ENCODE measurements at regions not wholly inside any gene's neighbourhood (a gene's known extent, or its start where the extent isn't known, plus 50 kb on each side); places are given as distances from the start of the nearest gene placed in this dataset.

GRCh38 chr10:8430321-8430720 lies 375.8 kb downstream of the GATA3 start:
- intact Hi-C loops (cut with micrococcal nuclease; ENCODE audit: unreplicated experiment): no loop called here
- no peaks in the 10 kb centered on the region for H3K36me3 Mint-ChIP-seq (ENCODE audit: insufficient read depth, unreplicated experiment)
- Histone ChIP-seq H3K27me3 (replicated peaks; ENCODE audit: control insufficient read depth, insufficient read depth, low read length) (no peaks in the 10 kb centered on the region), H3K4me3 (ENCODE audit: low read depth, low read length) (no peak overlapping the region), H3K9me3 (no peaks in the 10 kb centered on the region), H3K36me3 (ENCODE audit: control insufficient read depth, insufficient read depth, low read length) (no peaks in the 10 kb centered on the region), H3K4me1 (peaks cover 12% of the 10 kb centered on the region)
- H3K27ac Mint-ChIP-seq (ENCODE audit: unreplicated experiment): no peak overlapping the region
- H3K9me3 Mint-ChIP-seq (ENCODE audit: unreplicated experiment): no peaks in the 10 kb centered on the region
- ChIA-PET POLR2A (no interaction called here), CTCF (interaction anchor here (0.6 kb wide), 1 partner anchor 43 kb away, joined by 3 read pairs; no protein-coding TSS in a partner anchor)
- TF ChIP-seq CTCF (IDR thresholded peaks at IDR 0.05; ENCODE audit: insufficient read depth in 1 of 2, low read depth in 1 of 2, low read length in 1 of 2, severe bottlenecking in 1 of 2, unreplicated experiment in 1 of 2): no peak
- no peak for DNase-seq
- peaks cover 13% of the 10 kb centered on the region for H3K4me1 Mint-ChIP-seq (ENCODE audit: low read depth, unreplicated experiment)
- no peaks in the 10 kb centered on the region for H3K27me3 Mint-ChIP-seq (ENCODE audit: insufficient read depth, unreplicated experiment)
- no peak overlapping the region for H3K4me3 Mint-ChIP-seq (ENCODE audit: unreplicated experiment)
- BruUV-seq (replicated peaks): no TSS peak

DNA sequence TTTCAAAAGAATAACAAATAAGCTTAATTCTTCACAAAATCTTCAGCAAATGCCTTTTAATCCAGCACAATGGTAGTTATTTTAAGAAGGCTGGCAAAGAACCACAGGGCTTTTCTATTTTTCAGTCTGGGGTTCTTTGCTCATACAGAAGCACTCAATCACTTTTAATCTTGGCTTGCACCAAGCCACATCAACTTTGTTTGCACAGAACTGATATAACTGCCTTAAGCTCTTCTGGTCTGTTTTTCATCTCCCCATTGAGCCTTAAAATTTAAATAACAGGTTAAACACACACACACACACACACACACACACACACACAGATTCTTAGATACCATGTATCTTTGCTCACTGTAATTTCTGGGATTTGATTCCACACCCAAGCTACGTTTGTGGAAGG lies 377.0 kb downstream of the GATA3 start:
- no peaks in the 10 kb centered on the region for H3K27me3 ChIP-seq (replicated peaks; ENCODE audit: control insufficient read depth, insufficient read depth, low read length)
- no peak overlapping the region for H3K27ac Mint-ChIP-seq (ENCODE audit: unreplicated experiment)
- H3K4me1 ChIP-seq: peaks cover 20% of the 10 kb centered on the region
- peak in 1 of 2 experiments; percentile 51 for DNase-seq
- no peaks in the 10 kb centered on the region for H3K9me3 ChIP-seq
- H3K9me3 Mint-ChIP-seq (ENCODE audit: unreplicated experiment): no peaks in the 10 kb centered on the region
- intact Hi-C loops (cut with micrococcal nuclease; ENCODE audit: unreplicated experiment): loop anchor here (1.0 kb wide), 2 partner anchors 15 to 65 kb away; no protein-coding TSS in a partner anchor
- H3K36me3 Mint-ChIP-seq (ENCODE audit: insufficient read depth, unreplicated experiment): no peaks in the 10 kb centered on the region
- no peak overlapping the region for H3K4me3 ChIP-seq (ENCODE audit: low read depth, low read length)
- ChIA-PET CTCF (interaction anchor here (0.6 to 1.5 kb wide), 5 partner anchors 12 to 574 kb away, joined by 3 to 5 read pairs (median 4); no protein-coding TSS in a partner anchor), POLR2A (interaction anchor here (0.8 kb wide), 1 partner anchor 24 kb away, joined by 3 read pairs; no protein-coding TSS in a partner anchor)
- peaks cover 16% of the 10 kb centered on the region for H3K4me1 Mint-ChIP-seq (ENCODE audit: low read depth, unreplicated experiment)
- no peak for TF ChIP-seq CTCF (IDR thresholded peaks at IDR 0.05; ENCODE audit: insufficient read depth in 1 of 2, low read depth in 1 of 2, low read length in 1 of 2, severe bottlenecking in 1 of 2, unreplicated experiment in 1 of 2)
- no TSS peak for BruUV-seq (replicated peaks)
- H3K27me3 Mint-ChIP-seq (ENCODE audit: insufficient read depth, unreplicated experiment): no peaks in the 10 kb centered on the region
- no peaks in the 10 kb centered on the region for H3K36me3 ChIP-seq (ENCODE audit: control insufficient read depth, insufficient read depth, low read length)
- no peak overlapping the region for H3K4me3 Mint-ChIP-seq (ENCODE audit: unreplicated experiment)

DNA sequence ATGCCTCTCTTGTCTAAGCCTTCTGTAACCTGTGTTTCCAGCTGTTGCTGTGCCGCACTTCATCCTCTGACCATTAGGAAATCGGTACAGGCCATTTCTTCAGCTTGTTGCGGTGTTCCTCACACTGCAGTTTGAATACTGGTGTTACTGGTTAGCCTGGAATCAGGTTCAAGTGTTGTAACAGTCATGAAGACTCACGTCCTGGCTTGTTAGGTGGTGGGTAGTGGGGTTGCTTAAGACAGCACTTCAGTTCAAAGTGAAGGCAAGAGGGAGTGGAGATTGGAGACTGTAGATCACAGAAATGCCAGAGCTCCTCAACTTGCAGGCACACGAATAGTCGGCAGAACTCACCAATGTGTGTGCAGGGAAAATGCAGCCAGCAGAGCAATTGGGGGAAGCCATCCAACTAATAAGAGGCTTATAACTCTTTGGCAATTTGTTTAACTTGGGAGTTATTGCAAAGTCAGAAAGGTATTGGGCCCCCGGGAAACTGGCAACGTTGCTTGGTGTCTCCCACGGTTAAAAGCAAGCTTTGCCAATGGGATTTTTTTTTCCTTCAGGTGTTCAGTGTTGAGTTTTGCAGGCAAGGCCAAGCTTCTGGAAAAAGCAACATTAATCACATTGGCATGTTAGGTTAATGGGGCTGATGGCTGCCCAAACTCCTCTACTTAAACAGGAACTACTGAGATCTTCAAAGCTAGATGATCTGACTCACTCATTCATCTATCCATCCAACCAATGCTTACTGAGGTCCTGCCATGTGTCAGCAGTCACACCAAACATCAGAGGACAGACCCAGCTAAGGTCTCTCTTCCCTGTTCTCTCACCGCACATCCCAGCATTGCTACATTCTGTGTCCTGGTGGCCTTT lies 380.9 kb downstream of the GATA3 start:
- CTCF ChIA-PET: interaction anchor here (0.8 kb wide), 1 partner anchor 28 kb away, joined by 3 read pairs; no protein-coding TSS in a partner anchor
- Mint-ChIP-seq H3K9me3 (ENCODE audit: unreplicated experiment) (no peaks in the 10 kb centered on the region), H3K27ac (ENCODE audit: unreplicated experiment) (no peak overlapping the region), H3K4me3 (ENCODE audit: unreplicated experiment) (no peak overlapping the region), H3K36me3 (ENCODE audit: insufficient read depth, unreplicated experiment) (no peaks in the 10 kb centered on the region), H3K4me1 (ENCODE audit: low read depth, unreplicated experiment) (peaks cover 32% of the 10 kb centered on the region), H3K27me3 (ENCODE audit: insufficient read depth, unreplicated experiment) (peaks cover 2% of the 10 kb centered on the region)
- H3K27me3 ChIP-seq (replicated peaks; ENCODE audit: control insufficient read depth, insufficient read depth, low read length): no peaks in the 10 kb centered on the region
- intact Hi-C loops (cut with micrococcal nuclease; ENCODE audit: unreplicated experiment): no loop called here
- no peak for TF ChIP-seq CTCF (IDR thresholded peaks at IDR 0.05; ENCODE audit: insufficient read depth in 1 of 2, low read depth in 1 of 2, low read length in 1 of 2, severe bottlenecking in 1 of 2, unreplicated experiment in 1 of 2)
- H3K4me3 ChIP-seq (ENCODE audit: low read depth, low read length): no peak overlapping the region
- no peaks in the 10 kb centered on the region for H3K9me3 ChIP-seq
- no peaks in the 10 kb centered on the region for H3K36me3 ChIP-seq (ENCODE audit: control insufficient read depth, insufficient read depth, low read length)
- POLR2A ChIA-PET: no interaction called here
- H3K4me1 ChIP-seq: peaks cover 30% of the 10 kb centered on the region
- no TSS peak for BruUV-seq (replicated peaks)
- DNase-seq: peak in 1 of 2 experiments; percentile 36
